ENCODE measurements at regions not wholly inside any gene's neighbourhood (a gene's known extent, or its start where the extent isn't known, plus 50 kb on each side); places are given as distances from the start of the nearest gene placed in this dataset.

DNA sequence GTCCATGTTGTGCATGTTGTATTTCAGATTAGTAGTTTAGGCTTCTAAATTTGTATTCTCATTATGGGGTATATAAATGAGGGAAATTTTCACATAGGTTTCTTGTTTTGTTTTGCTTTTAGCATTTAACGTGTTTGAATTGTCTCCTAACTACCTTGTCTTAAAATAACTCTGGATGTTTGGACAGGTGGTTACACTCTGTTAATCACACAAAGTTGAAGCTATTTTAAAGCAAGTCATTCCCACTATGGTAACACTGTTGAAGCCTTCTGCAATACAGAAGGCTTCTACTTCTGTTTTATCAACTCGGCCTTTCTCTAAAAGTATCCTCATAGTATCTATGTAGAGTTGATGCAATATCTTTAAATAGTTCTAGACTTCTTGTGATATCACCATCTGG, 245.3 kb upstream of the HTR2A start (continued):
- TF ChIP-seq, protein P1, sequence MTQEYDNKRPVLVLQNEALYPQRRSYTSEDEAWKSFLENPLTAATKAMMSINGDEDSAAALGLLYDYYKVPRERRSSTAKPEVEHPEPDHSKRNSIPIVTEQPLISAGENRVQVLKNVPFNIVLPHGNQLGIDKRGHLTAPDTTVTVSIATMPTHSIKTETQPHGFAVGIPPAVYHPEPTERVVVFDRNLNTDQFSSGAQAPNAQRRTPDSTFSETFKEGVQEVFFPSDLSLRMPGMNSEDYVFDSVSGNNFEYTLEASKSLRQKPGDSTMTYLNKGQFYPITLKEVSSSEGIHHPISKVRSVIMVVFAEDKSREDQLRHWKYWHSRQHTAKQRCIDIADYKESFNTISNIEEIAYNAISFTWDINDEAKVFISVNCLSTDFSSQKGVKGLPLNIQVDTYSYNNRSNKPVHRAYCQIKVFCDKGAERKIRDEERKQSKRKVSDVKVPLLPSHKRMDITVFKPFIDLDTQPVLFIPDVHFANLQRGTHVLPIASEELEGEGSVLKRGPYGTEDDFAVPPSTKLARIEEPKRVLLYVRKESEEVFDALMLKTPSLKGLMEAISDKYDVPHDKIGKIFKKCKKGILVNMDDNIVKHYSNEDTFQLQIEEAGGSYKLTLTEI (CRISPR knock-in tag; conservative IDR thresholded peaks at IDR 0.05), result no peak
- no peak for TF ChIP-seq GATA4 (IDR thresholded peaks at IDR 0.05; ENCODE audit: borderline replicate concordance, low read depth)
- no peak for TF ChIP-seq NFE2L1 (CRISPR knock-in tag; IDR thresholded peaks at IDR 0.05; ENCODE audit: borderline replicate concordance)
- TF ChIP-seq ZKSCAN5 (CRISPR knock-in tag; IDR thresholded peaks at IDR 0.05), result no peak
- TF ChIP-seq, protein P2, sequence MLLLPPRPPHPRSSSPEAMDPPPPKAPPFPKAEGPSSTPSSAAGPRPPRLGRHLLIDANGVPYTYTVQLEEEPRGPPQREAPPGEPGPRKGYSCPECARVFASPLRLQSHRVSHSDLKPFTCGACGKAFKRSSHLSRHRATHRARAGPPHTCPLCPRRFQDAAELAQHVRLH (CRISPR knock-in tag; IDR thresholded peaks at IDR 0.05; ENCODE audit: borderline replicate concordance, low read depth), result no peak
- no peak for TF ChIP-seq RARG (CRISPR knock-in tag; IDR thresholded peaks at IDR 0.05; ENCODE audit: low read depth)
- no peak for TF ChIP-seq HNF4A (CRISPR knock-in tag; IDR thresholded peaks at IDR 0.05)
- TF ChIP-seq CCDC6 (CRISPR knock-in tag; IDR thresholded peaks at IDR 0.05), result no peak

DNA sequence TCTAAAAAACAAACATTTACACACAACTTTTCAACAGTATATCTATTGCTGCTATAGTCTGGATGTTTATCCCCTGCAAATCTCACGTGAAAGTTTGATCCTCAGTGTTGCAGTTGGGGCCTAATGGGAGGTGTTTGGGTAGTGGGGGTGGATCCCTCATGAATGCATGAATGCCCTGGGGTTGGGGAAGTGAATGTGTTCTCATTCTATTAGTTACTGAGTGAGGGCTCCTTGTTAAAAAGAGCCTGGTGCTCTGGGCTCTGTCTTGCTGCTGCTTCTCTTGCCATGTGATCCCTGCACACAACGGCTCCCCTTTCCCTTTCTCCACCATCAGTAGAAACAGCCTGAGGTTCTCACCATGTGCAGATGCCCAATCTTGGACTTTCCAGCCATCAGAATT, 242.7 kb upstream of the HTR2A start:
- no peak overlapping the region for H3K9ac ChIP-seq (ENCODE audit: insufficient read depth, low read depth, low read length)
- in situ Hi-C loops (cut with HindIII; ENCODE audit: extremely low pct_ligation_motif_present, low pct_unique_long_range_greater_than_20kb) (no loop called here), intact Hi-C loops (cut with micrococcal nuclease; ENCODE audit: unreplicated experiment) (no loop called here)
- POLR2A ChIA-PET, result no interaction called here
- DNase-seq (ENCODE audit: low spot score), result no peak
- H3K36me3 ChIP-seq (replicated peaks in 1 of 2; ENCODE audit: control insufficient read depth in 1 of 2, insufficient read depth in 2 of 2, low read length in 2 of 2), result no peaks in the 10 kb centered on the region
- TF ChIP-seq ZBTB3 (CRISPR knock-in tag; IDR thresholded peaks at IDR 0.05; ENCODE audit: borderline replicate concordance, low read depth) (no peak), ZBTB7A (CRISPR knock-in tag; IDR thresholded peaks at IDR 0.05) (no peak), ASH2L (IDR thresholded peaks at IDR 0.05; ENCODE audit: insufficient read length, low read depth, low read length) (no peak), ZNF326 (CRISPR knock-in tag; IDR thresholded peaks at IDR 0.05; ENCODE audit: borderline replicate concordance) (no peak), ZSCAN30 (CRISPR knock-in tag; IDR thresholded peaks at IDR 0.05) (no peak), ZNF234 (CRISPR knock-in tag; conservative IDR thresholded peaks at IDR 0.05) (no peak), ZNF460 (CRISPR knock-in tag; IDR thresholded peaks at IDR 0.05; ENCODE audit: borderline replicate concordance) (no peak), SRF (IDR thresholded peaks at IDR 0.05; ENCODE audit: low read depth, low read length) (no peak)
- ATAC-seq, result no peak
- no peaks in the 10 kb centered on the region; a peak in 1 of 5 replicates for H3K27me3 ChIP-seq (ENCODE audit: control insufficient read depth in 1 of 2, insufficient read depth in 2 of 2, low read length in 2 of 2)
- CTCF ChIA-PET (ENCODE audit: low intra/inter-chr PET ratio, low total read pairs), result no interaction called here
- BruUV-seq (replicated peaks), result no TSS peak
- no peak overlapping the region for H2AFZ ChIP-seq (ENCODE audit: low read length)
- H3K4me3 ChIP-seq (replicated peaks in 1 of 3; ENCODE audit: insufficient read depth in 1 of 3, low read depth in 2 of 3, low read length in 3 of 3), result no peak overlapping the region
- no peak overlapping the region for H3K27ac ChIP-seq (ENCODE audit: extremely low read length, insufficient read depth, low read length)
- WGBS (ENCODE audit: low lambda C conversion rate), result 6% methylated on average over 2 of the region's 2 CpGs
- H3K79me2 ChIP-seq (ENCODE audit: insufficient read depth, low read length), result no peaks in the 10 kb centered on the region
- no peak overlapping the region for H3K4me2 ChIP-seq (ENCODE audit: low read depth, low read length)
- H4K20me1 ChIP-seq (ENCODE audit: insufficient read depth, low read length), result no peaks in the 10 kb centered on the region
- H3K4me1 ChIP-seq (ENCODE audit: insufficient read depth, low read length), result no peaks in the 10 kb centered on the region
- no peak for FAIRE-seq
- no peaks in the 10 kb centered on the region for H3K9me3 ChIP-seq (ENCODE audit: low read length)

Data from HepG2 (cell line).